ENCODE measurements at regions not wholly inside any gene's neighbourhood (a gene's known extent, or its start where the extent isn't known, plus 50 kb on each side); places are given as distances from the start of the nearest gene placed in this dataset.

- TF ChIP-seq CTCF (IDR thresholded peaks at IDR 0.05; ENCODE audit: control extremely low read depth in 1 of 3, insufficient read depth in 1 of 3, low read depth in 1 of 3, low read length in 3 of 3) (no peak), ZNF274 (IDR thresholded peaks at IDR 0.05; ENCODE audit: borderline replicate concordance, extremely low read depth, low read length) (no peak), RFX5 (IDR thresholded peaks at IDR 0.05; ENCODE audit: borderline replicate concordance, low read depth, low read length) (no peak)
Measured at GRCh38 chr11:71076525-71077304, 175.7 kb downstream of the SHANK2 start.

Measured in H1 (cell line).